ENCODE measurements at regions not wholly inside any gene's neighbourhood (a gene's known extent, or its start where the extent isn't known, plus 50 kb on each side); places are given as distances from the start of the nearest gene placed in this dataset.

GRCh38 chr20:6241591-6241990, 118.8 kb upstream of the FERMT1 start:
- TF ChIP-seq CTCF (IDR thresholded peaks at IDR 0.05) (no peak), POLR2A (IDR thresholded peaks at IDR 0.05) (no peak), EP300 (IDR thresholded peaks at IDR 0.05) (no peak)
